Fibroblast of lung (primary cell): ENCODE measurements at regions not wholly inside any gene's neighbourhood (a gene's known extent, or its start where the extent isn't known, plus 50 kb on each side); places are given as distances from the start of the nearest gene placed in this dataset.
"Not testable (repeated sequence)": the region's sequence is repeated elsewhere in the genome, so short reads cannot be mapped to it uniquely, and the experiment has no call there.

ENCODE experiments used
- DNase-seq, 2 donors: peaks; one replicate each; pipeline versions ENCODE4 v3.0.0 to v3.0.0-alpha.2; 2010; ENCODE audit warnings: low read depth in 2 of 2
- H2AFZ ChIP-seq: 2 replicates; pipeline ENCODE4 v1.5.1; 2012; ENCODE audit warnings: low read length, control low read depth, inconsistent platforms
- H3K27ac ChIP-seq: 2 replicates; pipeline ENCODE4 v1.5.1; 2011; ENCODE audit warnings: low read length, control low read depth; ENCODE audit not compliant: insufficient read depth
- H3K27me3 ChIP-seq: 2 replicates; pipeline ENCODE4 v1.5.1; 2011; ENCODE audit warnings: mild to moderate bottlenecking, low read length; ENCODE audit not compliant: control insufficient read depth, insufficient read depth
- H3K36me3 ChIP-seq: 2 replicates; pipeline ENCODE4 v1.5.1; 2011; ENCODE audit warnings: low read length; ENCODE audit not compliant: control insufficient read depth, insufficient read depth
- H3K4me1 ChIP-seq: 2 replicates; pipeline ENCODE4 v1.5.1; 2011; ENCODE audit warnings: low read length; ENCODE audit not compliant: control insufficient read depth, insufficient read depth; ENCODE audit errors: extremely low read depth
- H3K4me2 ChIP-seq: 2 replicates; pipeline ENCODE4 v1.5.1; 2011; ENCODE audit warnings: low read length, control low read depth; ENCODE audit not compliant: insufficient read depth; ENCODE audit errors: extremely low read depth
- H3K4me3 ChIP-seq, 4 experiments: fragments of 200-600 bp in 1 of 4; sonication (generic) in 1 of 4; replicated peaks in 1 of 4; 2 replicates each; pipeline ENCODE4 v1.5.1; 2011 to 2016; ENCODE audit warnings: low read length in 4 of 4, low read depth in 3 of 4, mild to moderate bottlenecking in 3 of 4, control low read depth in 2 of 4, inconsistent platforms in 1 of 4, mixed read lengths in 1 of 4; ENCODE audit not compliant: insufficient read depth in 1 of 4; ENCODE audit errors: control extremely low read depth in 1 of 4
- H3K79me2 ChIP-seq: 2 replicates; pipeline ENCODE4 v1.5.1; 2012; ENCODE audit warnings: mild to moderate bottlenecking, low read length, inconsistent platforms; ENCODE audit not compliant: control insufficient read depth, insufficient read depth
- H3K9ac ChIP-seq: 2 replicates; pipeline ENCODE4 v1.5.1; 2011; ENCODE audit warnings: mild to moderate bottlenecking, low read length, control low read depth; ENCODE audit not compliant: insufficient read depth
- H3K9me3 ChIP-seq: 2 replicates; pipeline ENCODE4 v1.5.1; 2012; ENCODE audit warnings: low read depth, low read length; ENCODE audit not compliant: control insufficient read depth, insufficient read depth
- H4K20me1 ChIP-seq: 2 replicates; pipeline ENCODE4 v1.5.1; 2011; ENCODE audit warnings: low read length; ENCODE audit not compliant: control insufficient read depth, insufficient read depth; ENCODE audit errors: extremely low read depth
- CTCF ChIP-seq, 2 donors: IDR thresholded peaks in 1 of 2; conservative IDR thresholded peaks in 1 of 2; 1 replicate in 1 of 2; 2 replicates in 1 of 2; pipeline ENCODE4 v1.5.1; 2011 to 2012; ENCODE audit warnings: low read length in 2 of 2, control low read depth in 1 of 2, inconsistent platforms in 1 of 2, low read depth in 1 of 2, mild to moderate bottlenecking in 1 of 2
- EZH2 ChIP-seq: IDR thresholded peaks from 2 replicates; pipeline ENCODE4 v1.5.1; 2012; ENCODE audit warnings: low read length, control low read depth, mild to moderate bottlenecking; ENCODE audit errors: missing control alignments

DNA sequence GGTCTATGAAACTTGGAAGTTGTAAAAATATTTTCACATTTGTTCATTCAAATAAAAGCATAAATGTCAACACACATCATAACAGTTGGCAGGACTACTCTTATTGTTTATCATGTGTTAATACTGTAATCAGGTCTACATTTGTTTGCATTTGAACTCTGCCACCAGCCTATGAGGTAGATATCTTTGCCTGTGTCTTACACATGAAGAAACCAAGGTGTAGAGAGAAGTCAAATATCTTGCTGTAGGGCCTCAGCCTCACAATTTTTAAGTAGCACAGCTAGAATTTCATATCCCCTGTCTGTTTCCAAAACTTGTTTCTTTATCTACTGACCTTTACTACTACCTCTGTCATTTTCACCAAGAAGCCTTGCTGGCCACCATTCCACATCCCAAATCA is 161.9 kb downstream of the ZIC4 start:
- no peak for DNase-seq
- Histone ChIP-seq H3K79me2 (no peaks in the 10 kb centered on the region), H3K36me3 (no peaks in the 10 kb centered on the region), H4K20me1 (no peaks in the 10 kb centered on the region), H3K27ac (no peak overlapping the region), H3K9me3 (no peaks in the 10 kb centered on the region), H3K9ac (no peak overlapping the region), H3K4me3 (no peak overlapping the region), H3K4me1 (no peaks in the 10 kb centered on the region), H3K4me2 (no peak overlapping the region), H2AFZ (no peak overlapping the region), H3K27me3 (no peaks in the 10 kb centered on the region)
- TF ChIP-seq EZH2, result no peak
- TF ChIP-seq CTCF (conservative IDR thresholded peaks at IDR 0.05 in 1 of 2, IDR thresholded peaks at IDR 0.05 in 1 of 2; ENCODE audit: low read depth in 1 of 2, low read length in 2 of 2), result no peak

- no peak overlapping the region for H2AFZ ChIP-seq
- H3K36me3 ChIP-seq, result no peaks in the 10 kb centered on the region
- no peaks in the 10 kb centered on the region for H3K27me3 ChIP-seq
Observed at GRCh38 chr3:147240581-147240980, 165.8 kb downstream of the ZIC4 start.

DNA sequence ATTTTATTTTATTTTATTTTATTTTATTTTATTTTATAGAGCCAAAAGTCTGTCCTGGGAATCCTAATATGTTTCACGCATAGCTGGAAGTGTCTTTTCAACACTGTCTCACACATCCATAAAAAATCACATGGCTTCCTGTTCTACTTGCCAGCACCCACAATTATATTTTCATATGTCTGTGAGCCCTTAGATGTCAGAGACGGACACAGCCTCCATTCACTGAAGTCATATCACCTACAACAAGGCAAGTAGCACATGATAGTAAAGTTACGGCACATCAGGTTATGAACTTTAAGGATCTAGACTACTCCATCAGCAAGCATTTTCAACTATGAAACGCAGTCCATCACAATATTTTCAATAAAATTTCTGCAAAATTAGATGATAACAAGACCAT is 168.4 kb downstream of the ZIC4 start:
- Histone ChIP-seq H2AFZ (no peak overlapping the region), H3K27me3 (no peaks in the 10 kb centered on the region), H3K9me3 (no peaks in the 10 kb centered on the region), H4K20me1 (no peaks in the 10 kb centered on the region), H3K79me2 (no peaks in the 10 kb centered on the region), H3K9ac (no peak overlapping the region), H3K36me3 (no peaks in the 10 kb centered on the region), H3K4me2 (no peak overlapping the region), H3K27ac (no peak overlapping the region), H3K4me3 (no peak overlapping the region), H3K4me1 (no peaks in the 10 kb centered on the region)
- TF ChIP-seq CTCF (conservative IDR thresholded peaks at IDR 0.05 in 1 of 2, IDR thresholded peaks at IDR 0.05 in 1 of 2; ENCODE audit: low read depth in 1 of 2, low read length in 2 of 2) (no peak), EZH2 (no peak)
- DNase-seq, result no peak

More at GRCh38 chr3:147240581-147240980, 165.8 kb downstream of the ZIC4 start:
- TF ChIP-seq CTCF (conservative IDR thresholded peaks at IDR 0.05 in 1 of 2, IDR thresholded peaks at IDR 0.05 in 1 of 2; ENCODE audit: low read depth in 1 of 2, low read length in 2 of 2) (no peak), EZH2 (no peak)
- H4K20me1 ChIP-seq, result no peaks in the 10 kb centered on the region
- no peak overlapping the region for H3K9ac ChIP-seq
- no peak overlapping the region for H3K27ac ChIP-seq
- H3K4me2 ChIP-seq, result no peak overlapping the region
- no peaks in the 10 kb centered on the region for H3K4me1 ChIP-seq
- H3K9me3 ChIP-seq, result no peaks in the 10 kb centered on the region
- no peaks in the 10 kb centered on the region for H3K79me2 ChIP-seq
- peak in 1 of 2 donors; percentile 29 for DNase-seq
- H3K4me3 ChIP-seq, result no peak overlapping the region

GRCh38 chr3:147231980-147232379 is 174.4 kb downstream of the ZIC4 start:
- H3K4me3 ChIP-seq, result not testable (repeated sequence)

More at GRCh38 chr3:147231980-147232379, 174.4 kb downstream of the ZIC4 start:
- not testable (repeated sequence) for H3K9ac ChIP-seq, H3K79me2 ChIP-seq, DNase-seq, H3K9me3 ChIP-seq, H4K20me1 ChIP-seq, H2AFZ ChIP-seq, H3K27ac ChIP-seq, H3K4me2 ChIP-seq, H3K36me3 ChIP-seq, H3K4me1 ChIP-seq, H3K27me3 ChIP-seq
